ENCODE measurements at regions not wholly inside any gene's neighbourhood (a gene's known extent, or its start where the extent isn't known, plus 50 kb on each side); places are given as distances from the start of the nearest gene placed in this dataset.

DNA sequence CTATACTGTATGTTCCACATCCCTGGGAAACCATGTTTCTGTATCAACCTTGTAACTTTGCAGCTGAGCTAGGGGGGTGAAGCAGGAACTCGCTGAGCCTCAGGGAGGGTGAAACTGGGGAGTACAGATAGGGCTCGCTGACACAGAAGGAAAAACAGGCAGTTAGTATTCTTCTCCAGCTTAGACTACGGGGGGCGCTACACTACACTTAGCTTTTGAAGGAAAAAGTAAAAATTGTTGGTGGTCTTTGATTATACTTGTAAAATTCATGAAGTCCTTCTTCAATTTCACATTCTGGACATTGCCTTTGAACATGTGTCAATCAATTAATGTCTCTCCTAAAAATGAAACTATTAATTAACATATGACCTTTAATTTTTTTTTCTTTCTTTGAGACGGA is 73.5 kb upstream of the RGMA start:
- TF ChIP-seq POLR2AphosphoS5 (IDR thresholded peaks at IDR 0.05; ENCODE audit: borderline replicate concordance, low read depth, low read length) (no peak), EZH2 (IDR thresholded peaks at IDR 0.05) (no peak), FOXP2 (optimal IDR thresholded peaks at IDR 0.05; ENCODE audit: control extremely low read depth, extremely low read length, insufficient read depth) (no peak)

Data from SK-N-MC (cell line).